ENCODE measurements at regions not wholly inside any gene's neighbourhood (a gene's known extent, or its start where the extent isn't known, plus 50 kb on each side); places are given as distances from the start of the nearest gene placed in this dataset.

GRCh38 chr1:116260115-116260514 lies 112.9 kb upstream of the ATP1A1 start:
- Histone ChIP-seq H2AK5ac (ENCODE audit: insufficient read length, low read length) (no peak overlapping the region), H4K20me1 (ENCODE audit: control insufficient read depth, insufficient read depth, insufficient read length) (no peaks in the 10 kb centered on the region), H2AFZ (ENCODE audit: low read length) (no peak overlapping the region), H3K23ac (ENCODE audit: insufficient read length, low read depth, low read length) (no peak overlapping the region), H3T11ph (ENCODE audit: low read length) (no peak overlapping the region), H3K14ac (ENCODE audit: insufficient read depth, low read length) (no peak overlapping the region), H2BK20ac (ENCODE audit: low read depth, low read length, poor library complexity, severe bottlenecking) (no peak overlapping the region), H4K91ac (ENCODE audit: insufficient read length, low read depth, low read length) (no peak overlapping the region), H3K9ac (ENCODE audit: extremely low read depth, insufficient read length, low read length) (no peak overlapping the region), H3K9me3 (ENCODE audit: control insufficient read depth, low read depth, low read length) (no peaks in the 10 kb centered on the region), H3K79me1 (ENCODE audit: insufficient read depth, low read depth, low read length, poor library complexity, severe bottlenecking) (no peaks in the 10 kb centered on the region), H3K4ac (ENCODE audit: low read depth, low read length) (no peak overlapping the region), H3K18ac (ENCODE audit: insufficient read length, low read depth, low read length) (no peak overlapping the region), H2BK5ac (ENCODE audit: insufficient read length, low read length) (no peak overlapping the region), H4K8ac (replicated peaks; ENCODE audit: insufficient read length, low read depth, low read length) (no peak overlapping the region), H3K4me2 (ENCODE audit: insufficient read depth, insufficient read length, low read length) (no peak overlapping the region), H4K5ac (ENCODE audit: insufficient read length, low read depth, low read length) (no peak overlapping the region), H3K27me3 (ENCODE audit: insufficient read depth, low read length) (no peaks in the 10 kb centered on the region), H2BK12ac (ENCODE audit: insufficient read length, low read depth, low read length) (no peak overlapping the region), H3K27ac (ENCODE audit: insufficient read length, low read depth, low read length) (no peak overlapping the region), H3K79me2 (ENCODE audit: insufficient read depth, low read length) (no peaks in the 10 kb centered on the region), H3K56ac (ENCODE audit: insufficient read length, low read depth, low read length) (no peak overlapping the region), H3K23me2 (ENCODE audit: insufficient read length, low read depth, low read length, poor library complexity, severe bottlenecking) (no peaks in the 10 kb centered on the region), H2BK120ac (ENCODE audit: low read depth, low read length, poor library complexity, severe bottlenecking) (no peak overlapping the region), H3K4me1 (ENCODE audit: insufficient read depth, low read length) (no peaks in the 10 kb centered on the region), H2BK15ac (ENCODE audit: low read depth, low read length) (no peak overlapping the region)
- Mint-ChIP-seq H3K4me1 (peaks cover 25 to 36% of the 10 kb centered on the region in 2 experiments), H3K27me3 (ENCODE audit: low read depth) (peaks cover 3% of the 10 kb centered on the region), H3K9me3 (no peaks in the 10 kb centered on the region), H3K36me3 (ENCODE audit: insufficient read depth in 1 of 3, low read depth in 3 of 3) (no peaks in the 10 kb centered on the region; a peak in 1 of 7 replicates), H3K4me3 (no peak overlapping the region), H3K27ac (no peak overlapping the region)
- no CpG with 5 or more reads among the region's 1 CpG for WGBS (ENCODE audit: extremely low coverage, insufficient read length, low lambda C conversion rate)
- TF ChIP-seq, protein P1, sequence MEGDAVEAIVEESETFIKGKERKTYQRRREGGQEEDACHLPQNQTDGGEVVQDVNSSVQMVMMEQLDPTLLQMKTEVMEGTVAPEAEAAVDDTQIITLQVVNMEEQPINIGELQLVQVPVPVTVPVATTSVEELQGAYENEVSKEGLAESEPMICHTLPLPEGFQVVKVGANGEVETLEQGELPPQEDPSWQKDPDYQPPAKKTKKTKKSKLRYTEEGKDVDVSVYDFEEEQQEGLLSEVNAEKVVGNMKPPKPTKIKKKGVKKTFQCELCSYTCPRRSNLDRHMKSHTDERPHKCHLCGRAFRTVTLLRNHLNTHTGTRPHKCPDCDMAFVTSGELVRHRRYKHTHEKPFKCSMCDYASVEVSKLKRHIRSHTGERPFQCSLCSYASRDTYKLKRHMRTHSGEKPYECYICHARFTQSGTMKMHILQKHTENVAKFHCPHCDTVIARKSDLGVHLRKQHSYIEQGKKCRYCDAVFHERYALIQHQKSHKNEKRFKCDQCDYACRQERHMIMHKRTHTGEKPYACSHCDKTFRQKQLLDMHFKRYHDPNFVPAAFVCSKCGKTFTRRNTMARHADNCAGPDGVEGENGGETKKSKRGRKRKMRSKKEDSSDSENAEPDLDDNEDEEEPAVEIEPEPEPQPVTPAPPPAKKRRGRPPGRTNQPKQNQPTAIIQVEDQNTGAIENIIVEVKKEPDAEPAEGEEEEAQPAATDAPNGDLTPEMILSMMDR (conservative IDR thresholded peaks at IDR 0.05): no peak
- no peak for DNase-seq
